ENCODE measurements at regions not wholly inside any gene's neighbourhood (a gene's known extent, or its start where the extent isn't known, plus 50 kb on each side); places are given as distances from the start of the nearest gene placed in this dataset.

GRCh38 chr16:31701734-31702133, 171.9 kb upstream of the ZNF267 start:
- H3K4me3 ChIP-seq, result peak overlapping the region in 1 of 4 donors; percentile 81

GRCh38 chr16:31702796-31703195, 170.8 kb upstream of the ZNF267 start:
- no peaks in the 10 kb centered on the region for H3K9me3 ChIP-seq
- intact Hi-C loops (cut with DNase I), result loop anchor here (10.0 kb wide), 1 partner anchor 738 kb away; no protein-coding TSS in a partner anchor
- H3K27ac ChIP-seq (replicated peaks in 1 of 4), result no peak overlapping the region
- no peaks in the 10 kb centered on the region for H3K27me3 ChIP-seq
- TF ChIP-seq EP300 (IDR thresholded peaks at IDR 0.05) (no peak), CTCF (IDR thresholded peaks at IDR 0.05) (no peak), POLR2AphosphoS5 (IDR thresholded peaks at IDR 0.05) (no peak), POLR2A (IDR thresholded peaks at IDR 0.05; ENCODE audit: low read depth) (no peak)
- peaks cover 33 to 56% (median 50%) of the 10 kb centered on the region in 4 donors for H3K36me3 ChIP-seq
- H3K4me3 ChIP-seq, result no peak overlapping the region
- H3K4me1 ChIP-seq, result peaks cover 8 to 28% (median 20%) of the 10 kb centered on the region in 4 donors
- DNase-seq (ENCODE audit: extremely low spot score), result no peak
- 99% methylated on average over 5 of the region's 5 CpGs for WGBS

More at GRCh38 chr16:31701734-31702133, 171.9 kb upstream of the ZNF267 start:
- DNase-seq (ENCODE audit: extremely low spot score), result no peak
- intact Hi-C loops (cut with DNase I), result loop anchor here (2.0 to 10.0 kb wide), 2 partner anchors 193 to 737 kb away; partner anchors contain the start of gene RUSF1
- no peaks in the 10 kb centered on the region for H3K27me3 ChIP-seq
- WGBS, result 67% methylated on average over 3 of the region's 3 CpGs
- no peak for TF ChIP-seq POLR2A (IDR thresholded peaks at IDR 0.05; ENCODE audit: low read depth)
- TF ChIP-seq EP300 (IDR thresholded peaks at IDR 0.05), result no peak
- no peak for TF ChIP-seq POLR2AphosphoS5 (IDR thresholded peaks at IDR 0.05)
- no peak for TF ChIP-seq CTCF (IDR thresholded peaks at IDR 0.05)
- peaks cover 22 to 45% (median 40%) of the 10 kb centered on the region in 4 donors for H3K36me3 ChIP-seq
- H3K27ac ChIP-seq (replicated peaks in 1 of 4), result no peak overlapping the region
- peaks cover 8 to 28% (median 20%) of the 10 kb centered on the region in 4 donors for H3K4me1 ChIP-seq
- H3K9me3 ChIP-seq, result no peaks in the 10 kb centered on the region

- H3K4me1 ChIP-seq, result peaks cover 8 to 28% (median 20%) of the 10 kb centered on the region in 4 donors
- TF ChIP-seq EP300 (IDR thresholded peaks at IDR 0.05), result no peak
- no peak for TF ChIP-seq POLR2A (IDR thresholded peaks at IDR 0.05; ENCODE audit: low read depth)
- TF ChIP-seq POLR2AphosphoS5 (IDR thresholded peaks at IDR 0.05), result no peak
- no peak for TF ChIP-seq CTCF (IDR thresholded peaks at IDR 0.05)
- no peaks in the 10 kb centered on the region for H3K27me3 ChIP-seq
- no peak for DNase-seq (ENCODE audit: extremely low spot score)
- intact Hi-C loops (cut with DNase I), result loop anchor here (10.0 kb wide), 1 partner anchor 739 kb away; no protein-coding TSS in a partner anchor
- no peak overlapping the region for H3K4me3 ChIP-seq
- WGBS, result 84% methylated on average over 4 of the region's 5 CpGs
- no peak overlapping the region for H3K27ac ChIP-seq (replicated peaks in 1 of 4)
- H3K9me3 ChIP-seq, result no peaks in the 10 kb centered on the region
- H3K36me3 ChIP-seq, result peaks cover 35 to 64% (median 56%) of the 10 kb centered on the region in 4 donors
Measured at GRCh38 chr16:31703526-31704128, 170.0 kb upstream of the ZNF267 start.

- WGBS, result 94% methylated on average over 9 of the region's 9 CpGs
- intact Hi-C loops (cut with DNase I), result loop anchor here (10.0 kb wide), 1 partner anchor 739 kb away; no protein-coding TSS in a partner anchor
- Histone ChIP-seq H3K4me1 (peaks cover 8 to 28% (median 20%) of the 10 kb centered on the region in 4 donors), H3K9me3 (no peaks in the 10 kb centered on the region), H3K27ac (replicated peaks in 1 of 4) (no peak overlapping the region), H3K27me3 (no peaks in the 10 kb centered on the region), H3K36me3 (peaks cover 35 to 69% (median 59%) of the 10 kb centered on the region in 4 donors), H3K4me3 (no peak overlapping the region)
- DNase-seq (ENCODE audit: extremely low spot score), result no peak
- no peak for TF ChIP-seq POLR2A (IDR thresholded peaks at IDR 0.05; ENCODE audit: low read depth)
- TF ChIP-seq EP300 (IDR thresholded peaks at IDR 0.05), result no peak
- TF ChIP-seq CTCF (IDR thresholded peaks at IDR 0.05), result no peak
Measured at GRCh38 chr16:31704138-31704537, 169.5 kb upstream of the ZNF267 start.

Measured in esophagus muscularis mucosa (tissue), 4 donors.